GM23338 (cell line): ENCODE measurements at regions not wholly inside any gene's neighbourhood (a gene's known extent, or its start where the extent isn't known, plus 50 kb on each side); places are given as distances from the start of the nearest gene placed in this dataset.

ENCODE experiments used
- ATAC-seq: fragments of 200-7000 bp; cut with Tn5 transposase; 3 replicates; pipeline ENCODE4 v1.9.1; 2020
- DNase-seq: peaks from one replicate; pipeline ENCODE4 v3.0.0-alpha.2; 2015; ENCODE audit warnings: low spot score
- H2AFZ ChIP-seq: fragments of 200-600 bp; sonication (generic); 2 replicates; pipeline ENCODE4 v1.8.0; 2016; ENCODE audit warnings: antibody characterized with exemption, mild to moderate bottlenecking, moderate library complexity
- H3F3A ChIP-seq: fragments of 200-600 bp; sonication (generic); replicated peaks from 2 replicates; pipeline ENCODE4 v1.8.0; 2017; ENCODE audit warnings: antibody characterized with exemption, mixed run types, low read depth
- H3K27ac ChIP-seq: fragments of 200-600 bp; sonication (generic); 2 replicates; pipeline ENCODE4 v1.6.1; 2016; ENCODE audit warnings: low read depth
- H3K27me3 ChIP-seq: fragments of 200-600 bp; sonication (generic); 2 replicates; pipeline ENCODE4 v1.8.0; 2016; ENCODE audit warnings: mild to moderate bottlenecking, mixed run types, moderate library complexity; ENCODE audit not compliant: insufficient read depth
- H3K36me3 ChIP-seq: fragments of 200-600 bp; sonication (generic); 2 replicates; pipeline ENCODE4 v1.8.0; 2016; ENCODE audit warnings: mild to moderate bottlenecking; ENCODE audit not compliant: insufficient read depth
- H3K4me1 ChIP-seq: fragments of 200-600 bp; sonication (generic); 2 replicates; pipeline ENCODE4 v1.8.0; 2016; ENCODE audit warnings: mild to moderate bottlenecking, moderate library complexity; ENCODE audit not compliant: insufficient read depth
- H3K4me2 ChIP-seq: fragments of 200-600 bp; sonication (generic); 2 replicates; pipeline ENCODE4 v1.7.1; 2017; ENCODE audit warnings: mixed run types
- H3K4me3 ChIP-seq: fragments of 200-600 bp; sonication (generic); 2 replicates; pipeline ENCODE4 v1.6.1; 2016; ENCODE audit warnings: mixed run types
- H3K79me2 ChIP-seq: fragments of 200-600 bp; sonication (generic); replicated peaks from 2 replicates; pipeline ENCODE4 v1.8.0; 2017; ENCODE audit warnings: mild to moderate bottlenecking; ENCODE audit not compliant: insufficient read depth
- H3K9me2 ChIP-seq: fragments of 200-600 bp; sonication (generic); 2 replicates; pipeline ENCODE4 v1.8.0; 2017; ENCODE audit not compliant: insufficient read depth
- H4K20me1 ChIP-seq: fragments of 200-600 bp; sonication (generic); replicated peaks from 2 replicates; pipeline ENCODE4 v1.8.0; 2017; ENCODE audit warnings: mild to moderate bottlenecking; ENCODE audit not compliant: insufficient read depth
- H3K27ac Mint-ChIP-seq: 2 replicates; pipeline ENCODE4 v1.8.0; 2020; ENCODE audit warnings: inconsistent platforms, mild to moderate bottlenecking, moderate library complexity, mixed read lengths
- H3K27me3 Mint-ChIP-seq: 3 replicates; pipeline ENCODE4 v1.8.0; 2022; ENCODE audit warnings: low read depth, mild to moderate bottlenecking, moderate library complexity, mixed read lengths, inconsistent platforms; ENCODE audit not compliant: insufficient read depth, poor library complexity
- H3K36me3 Mint-ChIP-seq: 3 replicates; pipeline ENCODE4 v1.8.0; 2021; ENCODE audit warnings: low read depth, mild to moderate bottlenecking, inconsistent platforms, moderate library complexity, mixed read lengths
- H3K4me1 Mint-ChIP-seq: 3 replicates; pipeline ENCODE4 v1.8.0; 2020; ENCODE audit warnings: mild to moderate bottlenecking, inconsistent platforms, mixed read lengths
- H3K4me3 Mint-ChIP-seq: 3 replicates; pipeline ENCODE4 v1.8.0; 2021; ENCODE audit warnings: moderate library complexity, mild to moderate bottlenecking, inconsistent platforms, mixed read lengths
- H3K9me3 Mint-ChIP-seq: 3 replicates; pipeline ENCODE4 v1.8.0; 2020; ENCODE audit warnings: moderate library complexity, mild to moderate bottlenecking, inconsistent platforms, mixed read lengths
- CREB1 ChIP-seq: fragments of 250-450 bp; sonication (Bioruptor Pico); IDR thresholded peaks from 2 replicates; pipeline ENCODE4 v1.5.0; 2020; ENCODE audit warnings: low read depth, mild to moderate bottlenecking, moderate library complexity
- CTCF ChIP-seq, 2 experiments: fragments of 200-600 bp in 1 of 2; sonication (generic) in 1 of 2; conservative IDR thresholded peaks; 2 replicates each; pipeline versions ENCODE4 v1.5.1 to v1.6.1; 2016 to 2017; ENCODE audit warnings: antibody characterized with exemption in 2 of 2, low read depth in 2 of 2, mild to moderate bottlenecking in 2 of 2, moderate library complexity in 1 of 2
- ETS1 ChIP-seq: IDR thresholded peaks from 2 replicates; pipeline ENCODE4 v1.6.1; 2016; ENCODE audit warnings: antibody characterized with exemption
- EZH2 ChIP-seq: fragments of 200-600 bp; sonication (generic); IDR thresholded peaks from one replicate; pipeline ENCODE4 v1.8.0; 2017; ENCODE audit warnings: antibody characterized with exemption, mild to moderate bottlenecking, low read depth; ENCODE audit not compliant: unreplicated experiment
- JUNB ChIP-seq: IDR thresholded peaks from one replicate; pipeline ENCODE4 v1.6.1; 2016; ENCODE audit warnings: antibody characterized with exemption; ENCODE audit not compliant: unreplicated experiment
- STAT1 ChIP-seq: IDR thresholded peaks from one replicate; pipeline ENCODE4 v1.6.1; 2016; ENCODE audit warnings: antibody characterized with exemption; ENCODE audit not compliant: unreplicated experiment
- ZNF331 ChIP-seq: fragments of 250-450 bp; sonication (Bioruptor Pico); IDR thresholded peaks from 2 replicates; pipeline ENCODE4 v1.5.0; 2020; ENCODE audit warnings: low read depth, mild to moderate bottlenecking, moderate library complexity
- ZNF462 ChIP-seq: fragments of 250-450 bp; sonication (Bioruptor Pico); IDR thresholded peaks from 2 replicates; pipeline ENCODE4 v1.5.0; 2020; ENCODE audit warnings: mild to moderate bottlenecking, moderate library complexity

GRCh38 chrX:142505839-142506238 is 300.7 kb upstream of the MAGEC2 start:
- H3K36me3 Mint-ChIP-seq: no peaks in the 10 kb centered on the region
- no peaks in the 10 kb centered on the region for H3K4me1 Mint-ChIP-seq
- Histone ChIP-seq H3K9me2 (no peaks in the 10 kb centered on the region), H3K4me3 (no peak overlapping the region), H3K27ac (no peak overlapping the region), H3K27me3 (no peaks in the 10 kb centered on the region), H4K20me1 (no peaks in the 10 kb centered on the region), H3F3A (no peaks in the 10 kb centered on the region), H3K4me2 (no peak overlapping the region), H3K4me1 (no peaks in the 10 kb centered on the region), H3K36me3 (no peaks in the 10 kb centered on the region), H3K79me2 (no peaks in the 10 kb centered on the region), H2AFZ (no peak overlapping the region)
- H3K27me3 Mint-ChIP-seq: no peaks in the 10 kb centered on the region
- no peak overlapping the region for H3K27ac Mint-ChIP-seq
- H3K9me3 Mint-ChIP-seq: no peaks in the 10 kb centered on the region
- TF ChIP-seq STAT1: no peak
- no peak for TF ChIP-seq ZNF462 (CRISPR knock-in tag)
- no peak for TF ChIP-seq JUNB
- no peak for TF ChIP-seq EZH2
- TF ChIP-seq ZNF331 (CRISPR knock-in tag): no peak
- no peak for TF ChIP-seq CREB1 (CRISPR knock-in tag)
- TF ChIP-seq CTCF (conservative IDR thresholded peaks at IDR 0.05; ENCODE audit: low read depth in 2 of 2): no peak
- TF ChIP-seq ETS1: no peak
- DNase-seq (no peak), ATAC-seq (no peak)
- no peak overlapping the region for H3K4me3 Mint-ChIP-seq
